ENCODE measurements at regions not wholly inside any gene's neighbourhood (a gene's known extent, or its start where the extent isn't known, plus 50 kb on each side); places are given as distances from the start of the nearest gene placed in this dataset.

- TF ChIP-seq CTCF (conservative IDR thresholded peaks at IDR 0.05; ENCODE audit: low read length), result no peak
- no peak for TF ChIP-seq EZH2phosphoT487 (IDR thresholded peaks at IDR 0.05; ENCODE audit: borderline replicate concordance, low read depth, low read length)
Measured at GRCh38 chr4:95909211-95909610, 69.3 kb downstream of the PDHA2 start.

Data from OCI-LY7 (cell line).